ENCODE measurements at regions not wholly inside any gene's neighbourhood (a gene's known extent, or its start where the extent isn't known, plus 50 kb on each side); places are given as distances from the start of the nearest gene placed in this dataset.

DNA sequence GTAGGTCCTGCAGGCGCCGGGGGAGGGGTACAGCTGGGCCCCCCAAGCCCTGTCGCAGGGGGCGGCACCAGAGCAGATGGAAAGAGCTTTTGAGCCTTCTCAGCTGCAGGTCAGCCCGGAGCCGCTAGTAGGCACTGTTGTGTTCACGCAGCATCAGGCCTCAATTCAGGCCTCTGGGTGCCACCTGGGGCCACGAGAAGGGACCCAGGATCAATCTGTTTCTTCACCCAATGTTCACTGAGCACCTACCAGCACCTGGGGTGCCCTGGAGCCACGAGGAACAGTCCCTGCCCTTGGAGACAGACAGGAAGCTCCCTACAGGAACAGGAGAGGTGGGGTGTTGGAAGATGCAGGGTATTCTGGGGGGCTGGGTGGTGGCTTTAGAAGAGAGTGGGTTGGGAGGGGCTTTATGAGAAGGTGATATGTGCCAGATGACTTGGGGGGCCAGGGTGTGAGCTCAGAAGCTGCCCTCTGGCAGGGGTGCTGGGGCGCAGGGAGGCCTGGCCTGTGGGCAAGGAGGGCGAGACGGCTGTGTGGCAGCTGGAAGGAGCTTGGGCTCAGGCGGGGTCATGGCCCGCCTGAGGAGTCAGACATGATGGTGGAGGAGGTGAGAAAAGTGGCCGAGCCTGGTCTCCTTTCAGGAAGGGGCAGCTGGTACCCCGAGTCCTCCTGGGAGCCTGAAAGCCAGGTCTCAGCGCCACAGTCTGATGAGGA is 121.9 kb upstream of the GSE1 start:
- no peak for DNase-seq (ENCODE audit: low spot score)

DNA sequence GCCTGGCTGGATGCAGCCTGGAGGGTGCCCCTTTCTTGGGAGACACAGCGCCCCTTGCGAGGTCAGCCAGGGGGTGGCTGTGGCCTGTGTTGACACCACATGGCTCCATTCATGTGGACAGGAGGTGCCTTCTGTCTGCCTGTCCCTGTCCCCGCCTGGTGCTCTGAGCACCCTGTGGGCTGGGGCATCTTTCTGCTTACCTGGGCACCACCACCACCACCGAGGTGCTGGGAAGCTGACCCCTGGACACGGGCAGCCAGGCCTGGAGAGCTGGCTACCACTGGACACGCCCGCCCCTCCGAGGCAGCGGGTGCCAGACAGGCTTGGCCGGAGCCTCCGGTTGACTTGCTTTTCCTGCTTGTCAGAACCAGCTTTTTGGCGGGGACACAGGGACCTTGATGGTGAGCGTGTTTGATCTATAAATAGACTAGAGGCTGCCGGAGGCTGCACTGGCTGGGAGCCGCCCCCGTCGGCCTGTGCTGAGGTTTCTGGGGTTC is 121.3 kb upstream of the GSE1 start:
- peak; percentile 75 for DNase-seq (ENCODE audit: low spot score)

DNA sequence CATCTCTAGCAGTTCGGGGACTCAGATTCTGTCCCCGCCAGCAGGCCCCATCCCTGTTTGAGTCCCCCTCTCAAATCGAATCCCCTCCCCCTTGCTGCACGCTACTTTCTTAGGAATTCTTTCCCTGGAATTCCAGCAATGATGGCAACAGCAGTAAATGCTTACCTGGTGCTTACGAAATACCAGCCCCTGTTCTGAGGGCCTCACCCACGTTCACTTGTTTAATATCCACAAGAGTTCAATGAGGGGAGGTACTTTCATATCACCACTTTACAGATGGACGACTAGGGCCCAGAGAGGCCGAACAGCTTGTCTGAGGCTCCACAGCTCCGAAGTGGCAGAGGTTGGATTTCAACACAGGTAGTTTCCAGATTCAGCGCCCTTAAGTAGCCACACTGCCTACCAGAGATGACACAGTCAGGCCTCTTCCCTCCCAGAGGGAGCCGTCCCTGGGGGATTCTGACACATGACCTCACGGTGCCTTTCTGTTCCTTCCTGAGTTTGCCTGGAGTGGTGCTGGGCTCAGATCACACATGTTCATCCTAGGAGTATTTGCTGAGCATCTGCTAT is 120.7 kb upstream of the GSE1 start:
- no peak for DNase-seq (ENCODE audit: low spot score)

DNA sequence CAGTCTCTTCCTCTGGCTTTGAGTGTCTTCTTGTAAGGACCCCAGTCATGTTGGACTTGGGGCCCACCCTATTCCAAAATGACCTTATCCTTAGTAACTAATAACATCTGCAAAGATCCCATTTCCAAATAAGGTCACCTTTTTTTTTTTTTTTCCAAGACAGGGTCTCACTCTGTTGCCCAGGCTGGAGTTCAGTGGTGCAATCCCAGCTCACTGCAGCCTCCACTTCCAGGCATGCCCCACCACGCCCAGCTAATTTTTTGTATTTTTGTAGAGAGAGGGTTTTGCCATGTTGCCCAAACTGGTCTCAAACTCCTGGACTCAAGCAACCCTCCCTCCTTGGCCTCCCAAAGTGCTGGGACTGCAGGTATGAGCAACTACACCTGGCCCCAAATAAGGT is 118.8 kb upstream of the GSE1 start:
- DNase-seq (ENCODE audit: low spot score) = no peak

DNA sequence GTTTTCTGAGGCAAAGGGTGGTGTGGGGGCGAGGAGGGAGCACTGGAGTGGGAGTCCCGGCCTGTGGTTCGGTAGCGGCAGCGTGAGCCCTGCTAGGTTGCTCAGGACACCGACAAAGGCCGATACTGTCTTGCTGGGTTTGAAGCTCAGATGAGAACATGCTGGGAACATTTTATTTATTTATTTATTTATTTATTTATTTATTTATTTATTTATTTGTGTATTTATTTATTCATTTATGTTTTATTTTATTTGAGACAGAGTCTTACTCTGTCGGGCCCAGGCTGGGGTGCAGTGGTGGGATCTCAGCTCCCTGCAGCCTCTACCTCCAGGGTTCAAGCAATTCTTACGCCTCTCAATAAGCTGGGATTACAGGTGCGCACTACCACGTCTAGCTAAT is 117.9 kb upstream of the GSE1 start:
- DNase-seq (ENCODE audit: low spot score) = no peak

DNA sequence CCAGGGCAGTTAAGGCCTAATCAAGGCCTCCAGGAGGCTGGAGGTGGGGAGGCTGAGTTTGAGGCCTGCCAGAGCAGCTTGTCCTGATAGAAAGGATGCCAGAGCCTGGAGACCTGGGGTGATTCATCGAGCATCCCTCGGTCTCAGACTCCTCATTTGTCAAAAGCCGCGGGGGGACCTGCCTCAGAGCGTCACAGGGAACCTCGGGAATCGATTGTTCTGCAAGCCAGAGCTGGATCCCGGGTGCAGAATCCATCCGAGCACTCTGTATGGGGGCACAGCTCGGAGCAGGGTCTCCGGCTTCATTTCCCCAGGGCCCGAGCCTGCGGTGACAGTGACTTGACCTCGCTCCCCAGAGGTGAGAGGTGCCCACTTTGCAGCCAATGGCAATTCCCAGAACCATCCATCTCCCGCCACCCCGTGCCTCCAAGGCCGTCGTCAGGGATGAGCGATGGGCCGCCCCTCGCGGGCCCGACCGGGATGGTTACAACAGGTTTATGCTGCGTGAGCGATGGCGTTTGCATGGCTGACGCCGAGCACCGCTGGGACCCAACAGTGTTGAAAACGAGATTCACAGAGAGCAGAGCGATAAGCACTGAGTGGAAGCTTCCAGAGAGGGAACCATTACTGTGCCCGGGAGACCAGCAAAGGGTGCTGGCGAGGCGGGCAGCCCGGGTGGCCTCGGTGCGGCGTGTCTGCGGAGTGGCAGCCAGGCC is 117.1 kb upstream of the GSE1 start:
- no peak for DNase-seq (ENCODE audit: low spot score)

DNA sequence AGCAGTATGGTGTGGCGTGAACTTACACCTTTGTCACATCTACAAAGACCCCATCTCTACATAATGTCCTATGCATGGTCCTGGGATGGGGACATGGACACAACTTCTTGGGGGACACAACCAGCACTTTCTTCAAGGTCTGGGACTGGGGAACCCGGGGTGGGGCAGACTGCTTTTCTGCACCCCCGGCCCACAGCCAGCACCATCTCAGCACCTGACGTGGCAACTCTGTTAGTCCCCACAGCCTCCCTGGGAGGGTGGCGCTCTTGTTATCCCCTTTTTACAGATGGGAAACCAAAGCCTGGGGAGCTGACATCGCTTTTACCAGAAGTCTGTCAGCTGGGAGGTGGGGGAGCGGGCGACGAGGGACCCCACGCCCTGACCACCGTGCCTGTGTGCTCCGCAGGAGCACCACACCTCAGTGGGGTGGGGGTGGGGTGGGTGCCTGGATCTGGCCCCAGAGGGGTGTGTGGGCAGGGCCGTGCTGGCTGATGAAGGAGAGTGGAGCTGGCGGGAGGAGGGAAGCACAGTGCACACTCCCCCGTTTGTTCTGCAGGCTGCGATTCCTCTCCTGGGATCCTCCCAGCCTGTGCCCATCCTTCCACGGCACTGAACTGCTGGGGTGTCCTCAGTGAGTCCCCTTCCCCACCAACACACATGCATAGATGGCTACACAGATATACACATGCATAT is 115.4 kb upstream of the GSE1 start:
- no peak for DNase-seq (ENCODE audit: low spot score)

DNA sequence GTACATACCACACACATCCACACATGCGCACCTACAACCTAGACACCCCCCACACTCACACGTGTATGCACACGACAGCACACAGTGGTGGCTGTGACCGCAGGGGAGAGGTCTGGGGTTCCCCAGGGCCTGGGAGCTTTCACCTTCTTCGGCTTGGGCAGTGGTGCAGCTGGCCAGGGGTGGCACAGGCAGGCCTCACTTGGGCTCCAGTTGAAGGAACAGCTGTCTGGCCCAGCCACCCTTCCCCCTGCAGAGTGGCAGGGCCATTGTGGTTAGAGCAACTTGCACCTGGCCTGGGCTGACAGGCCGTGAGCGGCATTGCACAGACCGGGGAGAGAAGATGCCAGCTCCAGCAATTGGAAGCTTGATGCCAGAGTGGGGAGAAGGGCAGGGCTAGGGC is 114.5 kb upstream of the GSE1 start:
- DNase-seq (ENCODE audit: low spot score) = no peak

DNA sequence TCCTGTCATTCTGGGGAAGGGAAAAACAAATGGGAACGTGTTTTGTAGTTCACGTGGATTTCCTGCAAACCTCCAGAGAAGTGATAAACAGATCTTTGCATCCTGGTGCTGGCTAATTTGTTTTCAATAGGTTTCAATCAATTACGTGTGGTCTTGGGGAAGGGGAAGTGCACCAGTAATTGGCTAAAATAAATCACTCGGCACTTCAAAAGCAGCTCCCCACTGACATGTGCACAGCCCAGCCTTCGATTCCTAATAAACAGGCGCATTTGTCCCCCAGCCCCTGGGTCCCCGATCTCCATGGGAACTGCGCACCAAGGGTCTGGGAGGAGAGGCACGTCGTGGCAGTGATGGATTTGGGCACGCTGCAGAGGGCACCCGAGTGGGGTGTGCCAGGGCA is 112.9 kb upstream of the GSE1 start:
- no peak for DNase-seq (ENCODE audit: low spot score)

DNA sequence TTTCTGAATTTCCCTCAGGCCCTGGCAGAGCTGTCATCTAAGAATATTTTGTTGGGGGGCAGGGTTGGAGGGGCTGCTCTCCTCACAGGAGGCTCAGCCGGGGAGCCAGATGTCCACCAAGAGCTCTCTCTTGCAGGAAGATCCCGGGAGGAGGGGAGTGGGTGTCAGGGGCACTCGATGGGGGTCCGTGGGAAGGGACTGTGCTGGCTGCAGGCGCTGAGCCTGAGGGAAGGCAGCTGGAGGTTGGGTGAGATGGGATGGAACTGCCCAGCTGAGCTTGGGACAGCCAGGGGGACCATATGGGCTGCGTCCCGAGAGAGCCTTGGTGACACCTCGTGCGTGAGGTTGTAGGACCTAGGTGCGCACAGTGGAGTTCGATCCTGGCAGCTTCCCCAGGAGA is 111.2 kb upstream of the GSE1 start:
- no peak for DNase-seq (ENCODE audit: low spot score)

DNA sequence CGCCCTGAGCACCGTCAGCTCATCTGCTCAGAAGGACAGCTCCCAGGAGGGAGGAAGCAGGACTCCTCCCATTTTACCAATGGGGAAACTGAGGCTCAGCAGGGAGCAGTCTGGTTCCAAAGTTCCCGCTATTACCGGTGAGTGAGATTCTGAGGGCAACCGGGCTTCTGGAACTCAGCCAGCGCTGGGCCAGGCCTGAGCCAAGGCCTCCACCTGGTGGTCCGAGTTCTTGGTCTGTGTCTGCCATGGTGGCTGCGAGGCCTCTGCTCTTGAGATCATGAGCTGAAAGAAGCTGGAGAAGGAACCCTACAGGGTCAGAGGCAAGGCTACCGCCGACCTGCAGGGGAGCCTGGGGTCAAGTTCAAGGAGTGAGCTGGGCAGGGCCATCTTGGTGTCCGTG is 110.8 kb upstream of the GSE1 start:
- no peak for DNase-seq (ENCODE audit: low spot score)

DNA sequence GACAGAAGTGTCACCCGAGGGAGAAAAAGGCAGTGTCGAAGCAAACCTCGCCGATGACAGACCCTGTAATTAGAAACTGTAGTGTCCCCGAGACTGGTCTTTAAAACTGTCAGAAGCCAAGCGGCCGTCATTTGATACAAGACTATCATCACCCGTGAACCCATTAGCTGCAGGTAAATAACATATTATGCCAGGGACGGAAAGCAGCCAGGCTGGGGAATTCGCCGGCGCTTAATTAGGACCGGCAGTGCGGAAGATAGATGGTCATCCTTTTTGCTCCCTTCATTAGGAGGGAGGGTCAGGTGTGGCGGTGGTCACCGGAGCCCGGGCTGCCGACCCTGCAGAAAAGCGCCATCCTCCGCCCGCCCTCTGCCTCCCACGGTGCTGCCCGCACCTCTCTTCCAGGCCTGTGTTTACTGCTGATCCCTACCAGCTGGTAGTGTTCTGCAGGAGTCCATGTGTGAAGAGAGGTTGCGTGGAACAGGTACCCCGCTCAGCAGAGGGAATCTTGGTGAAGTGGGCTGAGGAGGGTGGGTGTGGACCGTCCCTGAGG is 109.4 kb upstream of the GSE1 start:
- no peak for DNase-seq (ENCODE audit: low spot score)

DNA sequence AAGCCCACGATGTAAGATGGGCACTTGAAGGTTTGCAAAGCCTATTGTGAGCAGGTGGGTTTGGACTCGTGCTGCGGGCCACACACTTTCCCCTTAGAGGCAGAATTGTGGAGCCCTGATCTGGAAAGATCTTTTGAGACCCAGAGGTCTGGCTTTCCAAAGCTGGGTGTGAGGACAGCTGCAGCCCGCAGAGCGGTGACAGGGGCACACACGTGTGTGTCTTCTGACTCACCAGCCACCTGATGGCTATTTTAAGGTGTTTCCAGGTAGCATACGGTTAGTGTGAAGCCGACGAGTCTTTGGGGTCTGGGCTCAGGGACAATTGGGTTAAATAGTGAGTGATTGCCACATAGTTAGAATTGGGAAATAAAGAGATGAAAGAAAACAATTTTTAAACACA is 108.9 kb upstream of the GSE1 start:
- DNase-seq (ENCODE audit: low spot score) = no peak

DNA sequence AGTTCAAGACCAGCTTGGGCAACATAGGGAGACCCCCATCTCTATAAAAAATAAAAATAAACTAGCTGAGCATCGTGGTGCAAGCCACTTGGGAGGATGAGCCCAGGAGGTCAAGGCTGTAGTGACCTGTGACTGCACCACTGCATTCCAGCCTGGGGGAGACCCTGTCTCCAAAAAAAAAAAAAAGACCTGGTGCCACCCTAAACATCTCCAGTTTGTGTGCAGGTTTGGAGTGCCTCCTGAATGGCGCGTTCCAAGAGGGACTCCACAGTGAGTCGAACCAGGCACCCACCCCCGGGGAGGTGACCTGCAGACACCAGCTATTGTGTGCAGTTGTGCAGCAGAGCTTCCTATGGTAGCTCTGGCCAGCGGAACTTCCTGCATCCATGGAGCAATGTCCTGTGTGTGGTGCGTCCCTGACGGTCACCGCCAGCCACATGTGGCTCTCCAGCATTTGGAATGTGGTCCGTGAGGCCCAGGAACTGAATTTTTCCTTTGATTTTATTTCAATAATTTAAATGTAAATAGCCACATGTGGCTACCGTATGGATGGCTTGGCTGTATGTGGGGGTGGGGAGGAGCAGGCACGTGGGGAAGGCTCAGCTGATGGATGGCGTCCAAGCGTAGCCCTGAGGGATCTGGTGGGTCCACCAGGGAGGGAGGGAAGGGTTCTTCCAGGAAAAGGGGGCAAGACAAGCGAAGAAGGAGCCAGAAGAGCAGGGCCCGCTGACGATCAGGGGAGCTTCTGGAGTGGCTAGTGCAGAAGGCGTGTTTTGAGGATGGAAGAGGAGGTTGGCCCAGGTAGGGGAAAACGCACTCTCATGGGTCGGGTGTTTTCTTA is 107.1 kb upstream of the GSE1 start:
- no peak for DNase-seq (ENCODE audit: low spot score)

DNA sequence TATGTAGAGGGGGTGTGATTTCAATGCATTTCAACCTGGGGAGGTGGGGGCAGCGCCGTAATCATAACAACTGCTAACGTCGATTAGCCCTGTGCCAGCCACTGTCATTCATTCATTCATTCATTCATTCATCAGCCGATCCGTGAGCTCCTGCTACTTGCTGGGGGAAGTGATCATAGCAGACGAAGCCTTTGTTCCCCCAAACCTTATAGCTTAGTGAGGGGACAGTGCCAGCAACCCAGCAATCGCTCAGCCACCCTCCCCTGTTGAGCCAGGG is 106.5 kb upstream of the GSE1 start:
- no peak for DNase-seq (ENCODE audit: low spot score)

DNA sequence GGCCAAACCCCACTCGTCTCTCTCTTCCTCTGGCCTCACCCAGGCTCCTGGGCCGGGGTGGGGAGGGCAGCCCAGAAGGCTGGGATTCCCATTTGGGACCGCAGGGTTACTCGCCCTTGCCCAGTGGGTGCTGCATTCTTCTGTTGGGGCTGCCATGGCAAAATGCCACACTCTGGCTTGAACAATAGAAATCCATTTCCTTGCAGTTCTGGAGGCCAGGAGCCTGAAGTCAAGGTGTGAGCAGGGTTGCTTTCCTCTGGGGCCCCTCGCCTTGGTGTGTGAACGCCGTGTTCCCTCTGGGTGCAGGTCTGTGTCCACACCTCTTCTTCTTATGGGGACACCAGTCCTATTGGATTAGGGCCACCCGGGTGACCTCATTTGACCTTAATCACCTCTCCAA is 105.8 kb upstream of the GSE1 start:
- no peak for DNase-seq (ENCODE audit: low spot score)

DNA sequence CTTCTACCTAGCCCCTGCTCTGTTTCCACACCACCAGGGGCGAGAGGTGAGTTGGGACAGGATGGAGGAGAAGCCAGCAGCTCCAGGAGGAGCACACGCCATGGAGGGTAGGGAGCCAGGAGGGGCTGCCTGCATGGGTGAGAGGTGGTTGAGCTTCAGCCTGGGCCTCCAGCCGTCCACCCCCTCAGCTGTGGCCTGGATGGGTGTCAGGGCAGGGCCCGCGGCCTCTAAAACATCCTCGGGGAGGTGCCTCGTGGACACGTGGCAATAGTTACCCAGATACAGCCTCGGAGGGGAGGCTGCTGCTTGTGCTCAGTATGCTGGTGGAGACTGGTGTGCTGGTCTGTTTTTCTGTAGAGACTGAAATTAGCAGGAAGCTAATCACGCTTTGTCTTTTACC is 104.7 kb upstream of the GSE1 start:
- no peak for DNase-seq (ENCODE audit: low spot score)

DNA sequence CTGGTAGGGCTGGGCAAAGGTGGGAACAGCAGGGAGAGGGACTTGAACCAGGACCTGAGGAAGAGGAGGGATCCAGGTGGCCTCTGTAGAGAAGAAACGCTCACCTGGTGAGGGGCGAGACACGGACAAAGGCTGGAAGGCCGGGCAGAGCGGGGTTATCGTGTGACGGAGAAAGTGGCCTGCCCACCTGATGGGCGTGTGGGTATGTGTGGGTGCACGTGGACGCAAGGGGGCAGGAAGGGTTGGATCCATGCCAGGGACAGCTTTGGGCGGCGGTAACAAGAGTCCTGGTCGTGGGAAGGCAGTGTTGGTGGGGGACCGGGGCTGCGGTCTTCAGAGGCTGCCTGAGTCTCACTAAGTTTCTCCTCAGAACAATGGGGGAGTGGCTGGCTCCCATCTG is 104.1 kb upstream of the GSE1 start:
- no peak for DNase-seq (ENCODE audit: low spot score)

DNA sequence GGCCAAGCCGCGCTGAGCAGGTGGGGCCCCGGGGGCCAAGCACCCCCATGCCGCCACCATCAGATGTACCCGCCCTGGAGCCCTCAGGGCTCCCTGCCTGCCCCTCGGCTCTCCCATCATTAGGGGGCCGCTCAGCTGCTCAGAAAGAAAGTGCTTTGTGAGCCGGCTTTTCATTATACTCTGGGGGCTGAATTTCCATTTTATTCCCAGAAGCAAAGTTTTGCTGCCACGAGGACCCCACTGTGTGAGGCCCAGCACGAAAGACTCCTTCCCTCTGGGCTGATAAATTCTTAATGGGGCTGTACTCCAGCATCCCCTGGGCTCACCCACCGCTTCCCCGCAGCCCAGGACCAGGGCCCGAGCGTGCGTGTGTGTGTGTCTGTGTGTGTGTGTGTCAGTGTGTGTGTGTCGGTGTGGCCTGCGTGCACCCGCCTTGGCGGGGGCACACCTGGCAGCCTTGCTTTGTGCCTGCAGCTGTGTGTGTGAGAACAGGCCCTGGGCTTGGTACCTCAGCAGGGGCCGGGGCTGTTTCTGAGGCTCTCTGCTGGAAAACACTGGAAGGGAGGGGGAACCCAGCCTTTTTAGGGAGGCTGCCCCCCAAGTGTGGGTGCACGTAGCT is 103.0 kb upstream of the GSE1 start:
- no peak for DNase-seq (ENCODE audit: low spot score)

DNA sequence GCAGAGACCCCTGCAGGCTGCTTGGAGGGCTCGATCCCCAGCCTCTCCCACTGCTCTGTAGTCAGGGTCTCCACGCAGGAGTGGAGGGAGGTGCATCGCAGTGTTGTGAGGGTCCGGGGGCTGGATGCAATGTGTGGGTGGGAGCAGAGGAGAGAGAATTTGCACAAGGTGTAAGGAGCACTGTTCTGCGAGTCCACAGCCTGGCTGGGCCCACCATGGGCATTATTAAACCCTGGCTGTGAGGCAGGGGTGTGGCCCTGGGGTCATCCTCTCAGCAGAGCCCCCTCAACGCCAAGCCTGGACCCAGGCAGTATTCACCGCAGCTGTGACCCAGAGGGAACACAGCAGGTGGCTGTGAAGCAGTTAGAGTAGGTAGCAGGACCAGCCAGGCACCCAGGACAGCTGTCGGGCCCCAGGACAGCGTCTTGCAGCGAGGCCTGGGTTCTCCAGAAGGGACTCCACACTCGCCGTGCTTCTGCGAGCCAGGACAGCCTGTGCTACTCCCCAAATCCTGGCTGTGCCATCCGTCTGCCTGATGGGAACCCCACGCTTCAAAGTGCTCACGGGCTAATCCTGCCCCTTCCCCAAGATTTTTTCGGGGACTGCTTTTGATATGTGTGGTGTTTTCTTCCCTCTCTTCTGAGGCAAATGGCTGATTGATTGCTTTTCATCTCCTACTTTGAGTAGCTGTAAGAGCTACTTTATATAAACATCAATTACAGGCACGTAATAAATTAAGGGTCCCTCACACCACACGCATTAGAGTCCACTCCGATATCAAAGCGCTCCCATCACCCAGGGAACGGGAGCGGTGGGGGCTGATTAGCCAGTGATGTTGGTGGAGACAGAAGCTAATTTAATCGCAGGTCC is 100.9 kb upstream of the GSE1 start:
- no peak for DNase-seq (ENCODE audit: low spot score)

Data from mucosa of gallbladder (tissue), 1 donor.